ENCODE measurements at regions not wholly inside any gene's neighbourhood (a gene's known extent, or its start where the extent isn't known, plus 50 kb on each side); places are given as distances from the start of the nearest gene placed in this dataset.

- no peak for TF ChIP-seq ZBTB7B (CRISPR knock-in tag; IDR thresholded peaks at IDR 0.05)
- TF ChIP-seq ZNF101 (CRISPR knock-in tag; IDR thresholded peaks at IDR 0.05; ENCODE audit: borderline replicate concordance, low read depth) = no peak
- no peak for TF ChIP-seq SAP130 (CRISPR knock-in tag; IDR thresholded peaks at IDR 0.05; ENCODE audit: low read depth)
- TF ChIP-seq CBFB (CRISPR knock-in tag; IDR thresholded peaks at IDR 0.05) = no peak
- peak; percentile 81; the same call in 1 of the 2 replicates for TF ChIP-seq ZNF280D (CRISPR knock-in tag; IDR thresholded peaks at IDR 0.05)
- TF ChIP-seq RBM22 (optimal IDR thresholded peaks at IDR 0.05; ENCODE audit: low read length) = no peak
- no peak for TF ChIP-seq RXRA (CRISPR knock-in tag; IDR thresholded peaks at IDR 0.05)
- 0 out of 2 replicates have a peak, but pooled peaks have one; percentile 53 for TF ChIP-seq ZBTB38 (CRISPR knock-in tag; IDR thresholded peaks at IDR 0.05)
- TF ChIP-seq HHEX (CRISPR knock-in tag; IDR thresholded peaks at IDR 0.05) = no peak
- TF ChIP-seq ZNF550 (CRISPR knock-in tag; IDR thresholded peaks at IDR 0.05; ENCODE audit: borderline replicate concordance) = no peak
- TF ChIP-seq SYNCRIP (IDR thresholded peaks at IDR 0.05; ENCODE audit: insufficient read depth, low read depth, low read length) = no peak
- TF ChIP-seq ZNF510 (CRISPR knock-in tag; IDR thresholded peaks at IDR 0.05; ENCODE audit: low read depth) = no peak
- TF ChIP-seq ZNF564 (CRISPR knock-in tag; IDR thresholded peaks at IDR 0.05) = no peak
- TF ChIP-seq ZNF576 (CRISPR knock-in tag; IDR thresholded peaks at IDR 0.05) = no peak
- peak; percentile 45; the same call in 1 of the 2 replicates for TF ChIP-seq DRAP1 (CRISPR knock-in tag; IDR thresholded peaks at IDR 0.05)
- TF ChIP-seq EEA1 (CRISPR knock-in tag; IDR thresholded peaks at IDR 0.05; ENCODE audit: borderline replicate concordance) = no peak
- no peak for TF ChIP-seq ZNF777 (CRISPR knock-in tag; IDR thresholded peaks at IDR 0.05)
- TF ChIP-seq HOXA5 (CRISPR knock-in tag; IDR thresholded peaks at IDR 0.05) = no peak
- TF ChIP-seq ZNF629 (CRISPR knock-in tag; conservative IDR thresholded peaks at IDR 0.05) = no peak
- no peak for TF ChIP-seq ATAD3A (CRISPR knock-in tag; IDR thresholded peaks at IDR 0.05)
- no peak for TF ChIP-seq JUND (CRISPR knock-in tag; IDR thresholded peaks at IDR 0.05)
- TF ChIP-seq GABPB1 (CRISPR knock-in tag; IDR thresholded peaks at IDR 0.05) = no peak
- TF ChIP-seq HDAC1 (CRISPR knock-in tag; IDR thresholded peaks at IDR 0.05) = no peak
- no peak for TF ChIP-seq ZBTB49 (CRISPR knock-in tag; IDR thresholded peaks at IDR 0.05; ENCODE audit: borderline replicate concordance)
- peak; percentile 91 for TF ChIP-seq CEBPG (CRISPR knock-in tag; IDR thresholded peaks at IDR 0.05)
- no peak for TF ChIP-seq HNRNPH1 (optimal IDR thresholded peaks at IDR 0.05; ENCODE audit: low read depth, low read length)
- no peak for TF ChIP-seq HES4 (CRISPR knock-in tag; IDR thresholded peaks at IDR 0.05; ENCODE audit: borderline replicate concordance)
These were observed 70.6 kb upstream of the CCN2 start (continued) for GRCh38 chr6:132021552-132022375.

Data from HepG2 (cell line).